ENCODE measurements at regions not wholly inside any gene's neighbourhood (a gene's known extent, or its start where the extent isn't known, plus 50 kb on each side); places are given as distances from the start of the nearest gene placed in this dataset.

DNA sequence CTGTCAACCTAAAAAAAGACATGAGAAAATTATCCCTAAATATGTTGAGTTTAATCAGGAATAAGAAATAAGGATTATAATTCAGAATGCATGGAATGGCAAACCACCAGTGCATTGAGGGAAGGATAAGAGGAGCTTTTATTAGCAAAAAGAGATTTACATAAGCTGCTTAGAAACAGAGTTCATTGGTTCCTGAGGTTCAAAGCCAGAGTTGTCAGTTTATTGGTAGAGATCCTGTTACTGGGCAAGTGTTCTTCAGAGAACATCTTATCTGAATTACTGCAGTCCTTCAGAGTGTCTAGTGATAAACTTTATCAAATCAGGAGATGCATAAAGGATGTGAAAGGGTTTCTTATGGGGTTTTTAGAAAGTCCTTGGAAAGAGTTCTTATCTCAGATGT, 76.0 kb upstream of the MEX3C start:
- TF ChIP-seq CTCF (IDR thresholded peaks at IDR 0.05) (no peak), POLR2A (IDR thresholded peaks at IDR 0.05) (no peak)

All from uterus (tissue), 2 donors.